NCI-H2171 (cell line): ENCODE measurements at regions not wholly inside any gene's neighbourhood (a gene's known extent, or its start where the extent isn't known, plus 50 kb on each side); places are given as distances from the start of the nearest gene placed in this dataset.
"Not testable (repeated sequence)": the region's sequence is repeated elsewhere in the genome, so short reads cannot be mapped to it uniquely, and the experiment has no call there.

Experiments used
- DNase-seq: peaks from one replicate; lab custom pipeline; 2025; lab: John Stamatoyannopoulos, UW

GRCh38 chr5:101040002-101040401, 136.9 kb upstream of the ST8SIA4 start:
- not testable (repeated sequence) for DNase-seq

DNA sequence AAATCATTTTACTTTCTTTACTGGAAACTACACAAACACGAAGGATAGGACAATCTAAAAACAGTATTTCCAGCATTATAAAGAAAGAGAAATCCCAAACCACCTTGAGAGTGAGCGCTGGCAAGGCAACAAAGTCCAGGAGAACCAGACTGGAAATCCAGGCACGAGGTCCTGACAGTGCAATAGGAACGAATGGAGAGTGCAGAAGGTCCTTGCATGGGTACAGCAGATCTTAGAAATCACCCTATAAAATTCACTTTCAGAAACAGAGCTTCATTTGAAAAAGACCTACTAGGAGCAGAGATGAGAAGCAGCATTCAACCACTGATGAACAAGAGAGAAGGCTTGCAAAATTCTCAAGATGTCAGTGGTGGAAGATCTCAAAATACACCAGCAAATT, 133.7 kb upstream of the ST8SIA4 start:
- no peak for DNase-seq

- DNase-seq = no peak
Observed at GRCh38 chr5:101035425-101035824, 132.3 kb upstream of the ST8SIA4 start.

GRCh38 chr5:101024299-101024698, 121.2 kb upstream of the ST8SIA4 start:
- DNase-seq = no peak

- DNase-seq = no peak
Observed at GRCh38 chr5:101018299-101018698, 115.2 kb upstream of the ST8SIA4 start.

DNA sequence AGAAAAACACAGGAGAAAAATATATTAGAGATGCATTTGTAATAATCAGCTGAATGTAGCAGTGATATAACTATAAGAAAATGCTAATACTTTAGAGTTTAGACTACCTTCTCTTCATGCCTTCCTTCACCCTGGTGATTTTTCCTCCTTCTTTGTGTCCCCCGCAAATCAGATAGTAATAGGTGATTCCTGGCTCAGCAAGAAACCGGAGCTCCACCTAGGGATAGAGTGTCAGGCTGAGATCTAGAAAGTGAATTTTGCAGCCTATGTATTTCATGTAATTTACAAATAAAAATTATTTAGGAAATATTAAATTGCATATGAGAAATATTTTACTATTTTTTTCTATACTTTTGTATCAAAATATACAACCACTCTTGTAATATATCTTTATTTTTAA, 109.8 kb upstream of the ST8SIA4 start:
- no peak for DNase-seq

GRCh38 chr5:101009758-101010519, 106.9 kb upstream of the ST8SIA4 start:
- DNase-seq = no peak

- no peak for DNase-seq
Observed at GRCh38 chr5:100992354-100992753, 89.3 kb upstream of the ST8SIA4 start.

- DNase-seq = not testable (repeated sequence)
Observed at GRCh38 chr5:100983601-100984000, 80.5 kb upstream of the ST8SIA4 start.

DNA sequence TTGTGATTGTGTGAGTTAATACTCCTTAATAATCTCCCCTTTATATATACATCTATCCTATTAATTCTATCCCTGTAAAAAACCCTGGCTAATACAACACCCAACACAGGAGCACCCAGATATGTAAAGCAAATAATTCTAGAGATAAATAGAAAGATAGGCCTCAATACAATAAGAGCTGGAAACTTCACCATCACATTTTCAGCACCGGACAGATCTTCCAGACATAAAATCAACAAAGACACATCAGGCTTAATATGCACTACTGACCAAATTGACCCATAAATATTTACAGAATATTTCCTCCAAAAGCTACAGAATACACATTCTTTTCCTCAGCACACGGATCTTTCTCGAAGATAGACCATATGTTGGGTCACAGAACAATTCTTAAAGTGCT, 71.0 kb upstream of the ST8SIA4 start:
- no peak for DNase-seq

- DNase-seq = no peak
Observed at GRCh38 chr5:100970646-100971255, 67.7 kb upstream of the ST8SIA4 start.

- no peak for DNase-seq
Observed at GRCh38 chr5:100965291-100965690, 62.2 kb upstream of the ST8SIA4 start.
